Gastrocnemius medialis (tissue), 4 donors: ENCODE measurements at regions not wholly inside any gene's neighbourhood (a gene's known extent, or its start where the extent isn't known, plus 50 kb on each side); places are given as distances from the start of the nearest gene placed in this dataset.

Experiments used
- ATAC-seq, 2 donors: fragments of 150-250 bp; one replicate each; pipeline ENCODE4 v1.9.1; 2016
- DNase-seq, 2 donors: peaks; one replicate each; pipeline ENCODE4 v3.0.0-alpha.2; 2019
- H3K27ac ChIP-seq, 4 donors: fragments of 200-600 bp; sonication (generic); 1 replicate in 1 of 4; 2 replicates in 3 of 4; pipeline ENCODE4 v1.5.1; 2016 to 2018; ENCODE audit warnings: mild to moderate bottlenecking in 2 of 4, moderate library complexity in 1 of 4
- H3K27me3 ChIP-seq, 3 donors: fragments of 200-600 bp; sonication (generic) in 2 of 3; 1 replicate in 1 of 3; 2 replicates in 2 of 3; pipeline versions ENCODE4 v1.5.1 to v1.6.0; 2016 to 2019; ENCODE audit warnings: mild to moderate bottlenecking in 1 of 3, moderate library complexity in 1 of 3
- H3K36me3 ChIP-seq, 2 donors: fragments of 200-600 bp; sonication (generic) in 1 of 2; one replicate each; pipeline ENCODE4 v1.5.1; 2017 to 2018
- H3K4me1 ChIP-seq, 2 donors: fragments of 200-600 bp; sonication (generic) in 1 of 2; one replicate each; pipeline ENCODE4 v1.5.1; 2016 to 2017; ENCODE audit warnings: mild to moderate bottlenecking in 2 of 2
- H3K4me3 ChIP-seq, 4 donors: fragments of 200-600 bp; sonication (generic) in 3 of 4; 1 replicate in 1 of 4; 2 replicates in 3 of 4; pipeline ENCODE4 v1.5.1; 2016 to 2019; ENCODE audit warnings: mild to moderate bottlenecking in 2 of 4
- H3K9me3 ChIP-seq, 3 donors: fragments of 200-600 bp; sonication (generic) in 2 of 3; 1 replicate in 1 of 3; 2 replicates in 2 of 3; pipeline ENCODE4 v1.5.1; 2016 to 2019
- POLR2A ChIP-seq, 2 donors: fragments of 450-650 bp; IDR thresholded peaks; one replicate each; pipeline ENCODE4 v1.6.1; 2017; ENCODE audit warnings: antibody characterized with exemption in 2 of 2, mild to moderate bottlenecking in 2 of 2, moderate library complexity in 2 of 2
- in situ Hi-C, 4 donors: fragments of 200-750 bp; cut with MboI; loops; one replicate each; pipeline versions ENCODE4 v1.15.0 to v1.8.0; 2017; ENCODE audit warnings: low sequenced_read_pairs in 4 of 4
- intact Hi-C: fragments of 100-400 bp; cut with DNase I; formaldehyde crosslinking; loops from one replicate; pipeline ENCODE4 v1.15.1; 2023; ENCODE audit warnings: low total_unique reads
- TF ChIP-seq, protein P1 (sequence below), 5 experiments: fragments of 450-650 bp in 3 of 5; fragments of 200-600 bp in 2 of 5; sonication (generic) in 2 of 5; IDR thresholded peaks in 4 of 5; conservative IDR thresholded peaks in 1 of 5; 1 replicate in 4 of 5; 2 replicates in 1 of 5; pipeline ENCODE4 v1.5.1; 2016 to 2019; ENCODE audit warnings: antibody characterized with exemption in 5 of 5, mild to moderate bottlenecking in 3 of 5, moderate library complexity in 3 of 5

DNA sequence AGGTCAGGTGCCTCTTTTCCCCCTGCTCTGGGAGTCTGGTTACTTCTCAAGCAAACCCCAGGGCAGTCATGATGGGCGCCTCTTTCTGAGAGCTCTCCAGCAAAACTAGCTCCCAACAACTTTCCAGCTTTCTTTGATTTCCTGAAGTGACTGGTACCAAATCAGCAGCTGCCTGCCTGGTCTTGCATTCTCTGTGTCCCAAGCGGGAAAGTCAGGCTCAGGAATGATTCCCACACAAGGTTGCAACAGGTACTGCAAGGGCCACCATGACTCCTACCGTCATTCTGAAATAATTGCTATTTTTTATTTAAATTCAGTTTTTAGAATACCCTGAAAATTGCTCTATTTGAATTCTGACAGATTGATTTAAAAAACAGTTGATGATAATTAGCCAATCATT lies 658.7 kb downstream of the SQOR start:
- Histone ChIP-seq H3K27me3 (no peaks in the 10 kb centered on the region), H3K27ac (no peak overlapping the region), H3K36me3 (no peaks in the 10 kb centered on the region), H3K4me1 (no peaks in the 10 kb centered on the region), H3K4me3 (no peak overlapping the region), H3K9me3 (no peaks in the 10 kb centered on the region)
- DNase-seq (no peak), ATAC-seq (no peak)
- intact Hi-C loops (no loop called here), in situ Hi-C loops (no loop called here)
- TF ChIP-seq POLR2A (IDR thresholded peaks at IDR 0.05) = no peak
- TF ChIP-seq, protein P1, sequence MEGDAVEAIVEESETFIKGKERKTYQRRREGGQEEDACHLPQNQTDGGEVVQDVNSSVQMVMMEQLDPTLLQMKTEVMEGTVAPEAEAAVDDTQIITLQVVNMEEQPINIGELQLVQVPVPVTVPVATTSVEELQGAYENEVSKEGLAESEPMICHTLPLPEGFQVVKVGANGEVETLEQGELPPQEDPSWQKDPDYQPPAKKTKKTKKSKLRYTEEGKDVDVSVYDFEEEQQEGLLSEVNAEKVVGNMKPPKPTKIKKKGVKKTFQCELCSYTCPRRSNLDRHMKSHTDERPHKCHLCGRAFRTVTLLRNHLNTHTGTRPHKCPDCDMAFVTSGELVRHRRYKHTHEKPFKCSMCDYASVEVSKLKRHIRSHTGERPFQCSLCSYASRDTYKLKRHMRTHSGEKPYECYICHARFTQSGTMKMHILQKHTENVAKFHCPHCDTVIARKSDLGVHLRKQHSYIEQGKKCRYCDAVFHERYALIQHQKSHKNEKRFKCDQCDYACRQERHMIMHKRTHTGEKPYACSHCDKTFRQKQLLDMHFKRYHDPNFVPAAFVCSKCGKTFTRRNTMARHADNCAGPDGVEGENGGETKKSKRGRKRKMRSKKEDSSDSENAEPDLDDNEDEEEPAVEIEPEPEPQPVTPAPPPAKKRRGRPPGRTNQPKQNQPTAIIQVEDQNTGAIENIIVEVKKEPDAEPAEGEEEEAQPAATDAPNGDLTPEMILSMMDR (IDR thresholded peaks at IDR 0.05 in 4 of 5, conservative IDR thresholded peaks at IDR 0.05 in 1 of 5) = no peak

GRCh38 chr15:46296002-46296401 lies 661.2 kb downstream of the SQOR start:
- H3K36me3 ChIP-seq = no peaks in the 10 kb centered on the region
- TF ChIP-seq, protein P1 (IDR thresholded peaks at IDR 0.05 in 4 of 5, conservative IDR thresholded peaks at IDR 0.05 in 1 of 5) = no peak
- no peak for TF ChIP-seq POLR2A (IDR thresholded peaks at IDR 0.05)
- H3K27ac ChIP-seq = no peak overlapping the region
- no peaks in the 10 kb centered on the region for H3K27me3 ChIP-seq
- ATAC-seq (no peak), DNase-seq (no peak)
- no peak overlapping the region for H3K4me3 ChIP-seq
- no peaks in the 10 kb centered on the region for H3K9me3 ChIP-seq
- no peaks in the 10 kb centered on the region for H3K4me1 ChIP-seq
- in situ Hi-C loops (no loop called here), intact Hi-C loops (no loop called here)

DNA sequence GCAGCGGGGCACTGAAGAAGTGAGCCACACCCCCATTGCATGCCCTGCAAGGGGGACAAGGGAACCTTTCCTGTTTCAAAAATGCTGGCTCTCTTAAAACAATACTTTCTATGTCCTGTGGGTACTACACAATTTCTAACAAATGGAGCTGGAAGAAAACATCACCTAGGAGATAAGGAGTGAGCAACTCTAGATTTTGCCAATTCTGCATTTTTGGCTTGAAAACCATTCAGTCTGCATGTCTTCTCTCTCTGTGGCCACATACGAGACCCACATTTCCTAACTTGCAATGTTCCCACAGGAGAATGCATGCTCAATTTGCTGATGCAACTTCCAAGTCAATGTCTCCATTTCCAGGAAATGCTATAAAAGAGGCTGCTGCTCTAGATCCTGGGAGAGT lies 662.0 kb downstream of the SQOR start:
- ATAC-seq = no peak
- Histone ChIP-seq H3K4me1 (no peaks in the 10 kb centered on the region), H3K27me3 (no peaks in the 10 kb centered on the region), H3K27ac (no peak overlapping the region), H3K4me3 (no peak overlapping the region), H3K36me3 (no peaks in the 10 kb centered on the region), H3K9me3 (no peaks in the 10 kb centered on the region)
- no peak for DNase-seq
- in situ Hi-C loops = no loop called here
- intact Hi-C loops = no loop called here
- TF ChIP-seq, protein P1 (IDR thresholded peaks at IDR 0.05 in 4 of 5, conservative IDR thresholded peaks at IDR 0.05 in 1 of 5) = no peak
- TF ChIP-seq POLR2A (IDR thresholded peaks at IDR 0.05) = no peak

DNA sequence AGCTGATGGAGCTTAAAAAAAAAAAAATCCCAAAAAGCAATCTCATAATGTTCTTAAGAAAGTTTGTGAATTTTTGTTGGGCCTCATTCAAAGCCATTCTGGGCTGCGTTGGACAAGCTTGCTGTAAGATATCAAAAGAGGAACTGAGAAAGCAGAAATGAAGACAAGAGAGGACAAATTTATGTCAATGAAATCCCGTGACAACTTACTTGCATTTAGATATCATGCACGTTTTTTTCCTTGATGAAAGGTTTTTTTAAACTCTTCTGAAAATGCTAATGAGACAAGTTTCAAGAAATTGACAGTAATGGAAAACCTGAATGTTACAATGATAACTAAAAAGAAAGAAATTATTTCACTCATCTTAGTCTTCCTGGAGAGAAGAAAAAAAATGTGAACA lies 662.9 kb downstream of the SQOR start:
- DNase-seq = no peak
- Histone ChIP-seq H3K4me3 (no peak overlapping the region), H3K27me3 (no peaks in the 10 kb centered on the region), H3K36me3 (no peaks in the 10 kb centered on the region), H3K27ac (no peak overlapping the region), H3K9me3 (no peaks in the 10 kb centered on the region), H3K4me1 (no peaks in the 10 kb centered on the region)
- TF ChIP-seq, protein P1 (IDR thresholded peaks at IDR 0.05 in 4 of 5, conservative IDR thresholded peaks at IDR 0.05 in 1 of 5) = no peak
- TF ChIP-seq POLR2A (IDR thresholded peaks at IDR 0.05) = no peak
- intact Hi-C loops = no loop called here
- ATAC-seq = no peak
- in situ Hi-C loops = no loop called here

- Histone ChIP-seq H3K9me3 (no peaks in the 10 kb centered on the region), H3K4me1 (no peaks in the 10 kb centered on the region), H3K27me3 (no peaks in the 10 kb centered on the region), H3K27ac (no peak overlapping the region), H3K4me3 (no peak overlapping the region), H3K36me3 (no peaks in the 10 kb centered on the region)
- no peak for ATAC-seq
- TF ChIP-seq POLR2A (IDR thresholded peaks at IDR 0.05) = no peak
- TF ChIP-seq, protein P1 (IDR thresholded peaks at IDR 0.05 in 4 of 5, conservative IDR thresholded peaks at IDR 0.05 in 1 of 5) = no peak
- in situ Hi-C loops = no loop called here
- no peak for DNase-seq
- intact Hi-C loops = no loop called here
Measured at GRCh38 chr15:46300716-46301115, 665.9 kb downstream of the SQOR start.
